GM06990 (cell line): ENCODE measurements at regions not wholly inside any gene's neighbourhood (a gene's known extent, or its start where the extent isn't known, plus 50 kb on each side); places are given as distances from the start of the nearest gene placed in this dataset.

Experiments
- DNase-seq: peaks from one replicate; pipeline ENCODE4 v3.0.0-alpha.2; 2011; ENCODE audit not compliant: insufficient read length; ENCODE audit errors: extremely low read depth
- H3K27me3 ChIP-seq: replicated peaks from 2 replicates; pipeline ENCODE4 v1.6.0; 2011; ENCODE audit warnings: low read length; ENCODE audit not compliant: control insufficient read depth, insufficient read depth
- H3K36me3 ChIP-seq: 2 replicates; pipeline ENCODE4 v1.5.1; 2011; ENCODE audit warnings: low read length; ENCODE audit not compliant: control insufficient read depth, insufficient read depth
- H3K4me3 ChIP-seq: replicated peaks from 2 replicates; pipeline ENCODE4 v1.5.1; 2011; ENCODE audit warnings: low read depth, mild to moderate bottlenecking, control low read depth, low read length
- TF ChIP-seq, protein P1 (sequence below): IDR thresholded peaks from 2 replicates; pipeline ENCODE4 v1.5.1; 2011; ENCODE audit warnings: low read length, control low read depth, mild to moderate bottlenecking, inconsistent platforms; ENCODE audit not compliant: insufficient read depth, poor library complexity, severe bottlenecking

DNA sequence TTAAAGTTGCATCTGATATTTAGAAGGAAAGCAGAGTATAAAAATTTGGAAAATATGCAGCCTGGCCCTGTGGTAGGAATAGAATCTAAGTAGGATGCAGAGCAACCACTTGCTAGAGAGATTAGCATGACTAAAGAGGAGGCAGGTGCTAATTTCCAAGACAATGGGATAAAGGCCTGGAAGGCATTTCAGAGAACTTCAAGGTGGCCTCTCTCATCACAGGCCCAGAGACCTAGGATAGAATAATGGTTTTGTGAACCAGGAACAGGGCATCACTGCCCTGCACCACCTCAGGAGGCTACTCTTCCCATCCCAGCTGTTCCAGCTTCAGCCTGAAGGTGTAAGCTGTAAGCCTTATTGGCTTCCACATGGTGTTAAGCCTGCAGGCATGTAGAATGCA, 621.7 kb upstream of the HS3ST1 start:
- DNase-seq = no peak
- Histone ChIP-seq H3K4me3 (no peak overlapping the region), H3K36me3 (no peaks in the 10 kb centered on the region), H3K27me3 (no peaks in the 10 kb centered on the region)
- TF ChIP-seq, protein P1, sequence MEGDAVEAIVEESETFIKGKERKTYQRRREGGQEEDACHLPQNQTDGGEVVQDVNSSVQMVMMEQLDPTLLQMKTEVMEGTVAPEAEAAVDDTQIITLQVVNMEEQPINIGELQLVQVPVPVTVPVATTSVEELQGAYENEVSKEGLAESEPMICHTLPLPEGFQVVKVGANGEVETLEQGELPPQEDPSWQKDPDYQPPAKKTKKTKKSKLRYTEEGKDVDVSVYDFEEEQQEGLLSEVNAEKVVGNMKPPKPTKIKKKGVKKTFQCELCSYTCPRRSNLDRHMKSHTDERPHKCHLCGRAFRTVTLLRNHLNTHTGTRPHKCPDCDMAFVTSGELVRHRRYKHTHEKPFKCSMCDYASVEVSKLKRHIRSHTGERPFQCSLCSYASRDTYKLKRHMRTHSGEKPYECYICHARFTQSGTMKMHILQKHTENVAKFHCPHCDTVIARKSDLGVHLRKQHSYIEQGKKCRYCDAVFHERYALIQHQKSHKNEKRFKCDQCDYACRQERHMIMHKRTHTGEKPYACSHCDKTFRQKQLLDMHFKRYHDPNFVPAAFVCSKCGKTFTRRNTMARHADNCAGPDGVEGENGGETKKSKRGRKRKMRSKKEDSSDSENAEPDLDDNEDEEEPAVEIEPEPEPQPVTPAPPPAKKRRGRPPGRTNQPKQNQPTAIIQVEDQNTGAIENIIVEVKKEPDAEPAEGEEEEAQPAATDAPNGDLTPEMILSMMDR = no peak

DNA sequence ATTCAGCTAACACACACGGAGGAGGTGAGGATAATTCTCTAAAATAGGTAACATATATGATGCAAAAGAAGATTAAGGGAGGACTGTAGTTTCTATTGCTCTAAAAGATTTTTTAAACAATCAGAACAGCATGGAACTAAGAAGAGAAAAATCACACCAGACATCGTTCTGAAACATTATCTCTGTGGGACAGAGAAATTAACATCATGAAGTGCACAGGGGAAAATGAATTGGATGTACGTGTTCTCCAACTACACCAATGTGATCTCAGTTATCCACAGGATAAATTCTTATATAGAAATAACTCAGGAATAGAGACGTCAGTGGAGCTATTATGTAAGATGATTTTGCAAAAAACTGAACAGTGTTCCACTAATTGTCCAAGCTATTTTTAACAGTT, 614.1 kb upstream of the HS3ST1 start:
- TF ChIP-seq, protein P1 = no peak
- no peaks in the 10 kb centered on the region for H3K27me3 ChIP-seq
- no peak overlapping the region for H3K4me3 ChIP-seq
- no peak for DNase-seq
- no peaks in the 10 kb centered on the region for H3K36me3 ChIP-seq

DNA sequence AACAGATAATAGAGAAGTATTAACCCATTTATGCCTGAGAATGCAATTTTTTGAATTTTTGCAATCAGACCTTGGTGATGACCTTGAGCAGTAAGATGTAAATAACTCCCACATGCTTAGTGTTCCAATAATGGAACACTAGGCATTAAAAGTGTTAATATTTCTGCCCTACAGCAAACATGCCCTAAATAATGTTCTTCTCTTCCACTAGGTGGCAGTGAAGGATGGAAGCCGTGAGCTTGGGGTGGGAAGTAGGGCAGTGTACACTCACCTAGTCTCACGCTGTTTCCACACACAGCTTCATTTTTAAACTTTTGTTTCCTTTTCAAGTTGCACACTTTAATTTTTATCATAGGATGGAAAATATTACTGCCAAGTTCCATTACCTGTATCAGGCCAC, 613.1 kb upstream of the HS3ST1 start:
- TF ChIP-seq, protein P1 = no peak
- no peaks in the 10 kb centered on the region for H3K27me3 ChIP-seq
- no peak for DNase-seq
- H3K36me3 ChIP-seq = no peaks in the 10 kb centered on the region
- H3K4me3 ChIP-seq = no peak overlapping the region

DNA sequence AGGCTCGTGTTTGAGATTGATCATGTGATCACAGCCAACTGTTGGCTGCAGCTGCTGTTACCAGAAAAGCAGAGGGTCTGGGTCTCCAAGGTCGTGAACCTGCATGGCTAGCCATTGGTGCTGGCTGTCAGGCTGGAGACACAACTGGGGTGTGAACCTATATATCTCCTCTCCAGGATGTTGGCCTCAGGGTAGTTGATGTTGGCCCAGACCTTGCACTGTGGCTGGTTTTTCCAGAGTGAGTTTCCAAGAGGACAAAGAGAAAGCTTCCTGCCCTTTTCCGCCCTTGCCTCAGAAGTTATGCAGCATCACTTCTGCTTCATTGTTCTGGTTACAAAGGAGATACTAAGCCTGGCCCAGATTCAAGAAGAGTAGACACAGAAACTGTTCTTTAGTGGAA, 607.8 kb upstream of the HS3ST1 start:
- TF ChIP-seq, protein P1 = no peak
- Histone ChIP-seq H3K4me3 (no peak overlapping the region), H3K27me3 (no peaks in the 10 kb centered on the region), H3K36me3 (no peaks in the 10 kb centered on the region)
- DNase-seq = no peak

DNA sequence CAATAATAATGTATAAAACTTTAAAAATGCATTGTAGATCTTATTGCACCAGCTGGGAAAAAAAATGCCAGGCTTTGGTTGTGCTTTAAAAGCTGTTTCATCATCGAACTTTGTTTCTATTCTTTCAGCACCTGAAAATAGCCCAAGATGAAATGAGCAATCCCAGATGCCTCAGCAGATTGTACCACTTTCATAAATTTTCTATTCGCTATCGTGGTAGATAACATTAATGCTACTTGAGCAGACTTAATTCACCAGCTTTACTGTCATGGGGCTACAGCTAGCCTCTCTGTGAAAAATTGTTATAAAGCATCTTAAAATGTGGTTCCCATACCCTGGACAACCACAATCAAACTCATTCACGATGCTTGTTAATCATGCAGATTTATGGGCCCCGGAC, 599.6 kb upstream of the HS3ST1 start:
- no peaks in the 10 kb centered on the region for H3K27me3 ChIP-seq
- H3K4me3 ChIP-seq = no peak overlapping the region
- H3K36me3 ChIP-seq = no peaks in the 10 kb centered on the region
- TF ChIP-seq, protein P1 = no peak
- DNase-seq = no peak

DNA sequence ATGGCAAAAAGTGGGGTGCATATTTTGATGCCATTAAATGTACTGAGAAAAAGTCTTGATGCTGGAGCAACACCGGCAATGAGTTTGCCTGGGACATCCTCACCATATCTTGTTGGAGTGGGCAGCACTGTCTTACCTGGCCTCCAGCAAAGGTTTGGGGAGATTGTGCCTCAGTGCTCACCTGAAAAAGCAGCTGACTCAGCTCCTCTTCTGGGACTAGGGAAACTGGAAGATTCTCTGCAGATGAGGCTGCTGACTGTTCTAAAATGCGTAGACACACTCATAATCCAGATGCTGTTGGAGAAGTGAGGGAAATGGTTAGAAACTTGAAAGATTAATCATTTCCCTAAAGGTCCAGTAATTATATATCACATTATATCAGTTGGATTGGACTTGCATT, 593.7 kb upstream of the HS3ST1 start:
- TF ChIP-seq, protein P1 = no peak
- Histone ChIP-seq H3K36me3 (no peaks in the 10 kb centered on the region), H3K4me3 (no peak overlapping the region), H3K27me3 (no peaks in the 10 kb centered on the region)
- no peak for DNase-seq
